Right lobe of liver (tissue), 6 donors: ENCODE measurements at regions not wholly inside any gene's neighbourhood (a gene's known extent, or its start where the extent isn't known, plus 50 kb on each side); places are given as distances from the start of the nearest gene placed in this dataset.
A peak's percentile ranks its signal among the peaks of the same experiment; 100 is the strongest.

Experiments used
- ATAC-seq, 4 donors: fragments of 200-7000 bp; cut with Tn5 transposase; one replicate each; pipeline ENCODE4 v1.9.1; 2020; ENCODE audit warnings: mild to moderate bottlenecking in 4 of 4, moderate library complexity in 4 of 4
- DNase-seq, 3 donors: peaks; one replicate each; pipeline ENCODE4 v3.0.0-alpha.2; 2020
- H3K27ac ChIP-seq, 3 donors: fragments of 200-600 bp; one replicate each; pipeline ENCODE4 v1.8.0; 2022
- H3K27me3 ChIP-seq, 2 donors: fragments of 200-600 bp; one replicate each; pipeline ENCODE4 v1.8.0; 2022
- H3K36me3 ChIP-seq, 4 donors: fragments of 200-600 bp; sonication (generic) in 1 of 4; one replicate each; pipeline versions ENCODE4 v1.5.1 to v1.8.0; 2017 to 2022; ENCODE audit warnings: control low read depth in 1 of 4
- H3K4me1 ChIP-seq, 4 donors: fragments of 200-600 bp; sonication (generic) in 1 of 4; one replicate each; pipeline versions ENCODE4 v1.5.1 to v1.8.0; 2017 to 2022; ENCODE audit warnings: control low read depth in 1 of 4
- H3K4me3 ChIP-seq, 3 donors: fragments of 200-600 bp; one replicate each; pipeline ENCODE4 v1.8.0; 2022
- H3K9me3 ChIP-seq, 4 donors: fragments of 200-600 bp; sonication (generic) in 1 of 4; one replicate each; pipeline versions ENCODE4 v1.5.1 to v1.8.0; 2017 to 2022; ENCODE audit warnings: control low read depth in 1 of 4
- CTCF ChIP-seq, 4 donors: fragments of 200-600 bp in 3 of 4; fragments of 450-650 bp in 1 of 4; IDR thresholded peaks; one replicate each; pipeline versions ENCODE4 v1.5.1 to v1.8.0; 2016 to 2022; ENCODE audit warnings: antibody characterized with exemption in 4 of 4, mild to moderate bottlenecking in 2 of 4
- POLR2A ChIP-seq: fragments of 450-650 bp; IDR thresholded peaks from one replicate; pipeline ENCODE4 v1.6.1; 2017; ENCODE audit warnings: antibody characterized with exemption, mild to moderate bottlenecking
- WGBS: methylation state at CpG from one replicate; pipeline ENCODE4 v1.1.6; 2018; ENCODE audit warnings: low coverage, low lambda C conversion rate; ENCODE audit not compliant: insufficient coverage; ENCODE audit errors: missing lambda C conversion rate; 5-methylcytosine and 5-hydroxymethylcytosine counted together
- intact Hi-C, 2 donors: fragments of 100-400 bp; cut with DNase I; formaldehyde crosslinking; loops; one replicate each; pipeline versions ENCODE4 v1.11.2 to v1.14.1; 2022
- donor health status: DM: no; HTN: yes; CAD: no.
- donor health status: DM: no; HTN: no; CAD: no.
- donor health status: DM: no; HTN: no; CAD: no.
- donor health status: DM: no; HTN: yes; CAD: no.
- donor health status: DM: no; HTN: yes; CAD: no.

- WGBS = 59% methylated on average over 4 of the region's 4 CpGs
Observed at GRCh38 chr6:130507666-130508028, 141.8 kb downstream of the TMEM200A start.

DNA sequence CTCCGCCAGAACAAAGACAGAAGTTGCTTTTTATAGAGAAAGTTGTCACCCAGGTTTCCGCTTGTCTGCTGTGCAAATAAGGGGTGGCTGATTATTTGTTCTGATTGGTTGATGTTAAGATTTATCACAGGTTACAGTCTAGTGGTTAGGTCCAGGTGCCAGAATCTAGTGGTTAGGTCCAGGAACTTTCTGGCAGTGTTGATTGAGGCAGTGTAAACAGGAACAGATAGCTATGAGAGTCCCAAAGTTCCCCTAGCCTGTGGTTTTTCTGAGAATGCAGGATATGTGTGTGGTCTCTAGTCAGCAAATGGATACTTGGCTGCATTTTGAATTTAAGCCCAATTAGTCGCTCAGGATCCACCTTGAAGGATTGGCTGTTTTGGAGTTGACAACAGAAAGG, 148.0 kb downstream of the TMEM200A start:
- WGBS = 18% methylated on average over 3 of the region's 3 CpGs
- Histone ChIP-seq H3K4me1 (peaks cover 0 to 9% (median 0%) of the 10 kb centered on the region in 4 donors), H3K27ac (no peak overlapping the region), H3K9me3 (no peaks in the 10 kb centered on the region), H3K36me3 (no peaks in the 10 kb centered on the region), H3K4me3 (no peak overlapping the region), H3K27me3 (no peaks in the 10 kb centered on the region)
- TF ChIP-seq CTCF (IDR thresholded peaks at IDR 0.05) = no peak
- no peak for TF ChIP-seq POLR2A
- no peak for DNase-seq
- peak; percentile 72 to 93 (median 77) for ATAC-seq
- intact Hi-C loops = no loop called here

More at GRCh38 chr6:130507666-130508028, 141.8 kb downstream of the TMEM200A start:
- peaks cover 0 to 14% (median 0%) of the 10 kb centered on the region in 4 donors for H3K4me1 ChIP-seq
- DNase-seq (no peak), ATAC-seq (no peak)
- intact Hi-C loops = no loop called here
- H3K27ac ChIP-seq = no peak overlapping the region
- TF ChIP-seq CTCF (IDR thresholded peaks at IDR 0.05) = no peak
- TF ChIP-seq POLR2A = no peak
- H3K9me3 ChIP-seq = no peaks in the 10 kb centered on the region
- no peaks in the 10 kb centered on the region for H3K27me3 ChIP-seq
- no peaks in the 10 kb centered on the region for H3K36me3 ChIP-seq
- H3K4me3 ChIP-seq = no peak overlapping the region

DNA sequence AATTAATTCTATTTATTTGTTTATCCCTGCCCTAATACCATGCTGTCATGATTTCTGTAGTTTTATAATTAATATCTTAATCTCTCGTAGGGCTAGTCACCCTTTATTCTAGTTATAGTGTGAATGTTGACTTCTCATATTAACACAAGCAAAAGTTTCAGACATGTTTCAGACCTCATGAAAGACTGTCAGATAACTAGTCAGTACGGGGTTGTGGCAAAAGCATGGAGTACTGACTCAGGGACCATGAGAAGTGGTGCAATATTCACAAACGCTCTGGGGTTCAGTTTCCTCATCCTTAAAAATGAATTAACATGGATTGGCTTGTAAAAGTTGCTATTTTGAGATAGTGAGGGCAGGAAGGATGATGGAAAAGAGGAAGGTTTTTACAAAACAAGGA, 148.9 kb downstream of the TMEM200A start:
- no peak overlapping the region for H3K4me3 ChIP-seq
- no peaks in the 10 kb centered on the region for H3K27me3 ChIP-seq
- WGBS = 54% methylated on average over 3 of the region's 3 CpGs
- ATAC-seq (no peak), DNase-seq (no peak)
- no peaks in the 10 kb centered on the region for H3K36me3 ChIP-seq
- intact Hi-C loops = no loop called here
- peaks cover 0 to 9% (median 0%) of the 10 kb centered on the region in 4 donors for H3K4me1 ChIP-seq
- no peak for TF ChIP-seq POLR2A
- no peak overlapping the region for H3K27ac ChIP-seq
- H3K9me3 ChIP-seq = no peaks in the 10 kb centered on the region

- Histone ChIP-seq H3K27ac (no peak overlapping the region), H3K9me3 (no peaks in the 10 kb centered on the region), H3K27me3 (no peaks in the 10 kb centered on the region), H3K36me3 (no peaks in the 10 kb centered on the region), H3K4me3 (no peak overlapping the region), H3K4me1 (peaks cover 0 to 9% (median 0%) of the 10 kb centered on the region in 4 donors)
- TF ChIP-seq POLR2A (no peak), CTCF (IDR thresholded peaks at IDR 0.05) (no peak)
- ATAC-seq (no peak), DNase-seq (no peak)
- 77% methylated on average over 3 of the region's 4 CpGs for WGBS
- intact Hi-C loops = no loop called here
Observed at GRCh38 chr6:130515306-130515705, 149.5 kb downstream of the TMEM200A start.

- TF ChIP-seq CTCF (IDR thresholded peaks at IDR 0.05) (no peak), POLR2A (no peak)
- H3K4me1 ChIP-seq = peaks cover 0 to 9% (median 0%) of the 10 kb centered on the region in 4 donors
- no peaks in the 10 kb centered on the region for H3K36me3 ChIP-seq
- intact Hi-C loops = no loop called here
- H3K4me3 ChIP-seq = no peak overlapping the region
- ATAC-seq (no peak), DNase-seq (no peak)
- H3K27me3 ChIP-seq = no peaks in the 10 kb centered on the region
- no peaks in the 10 kb centered on the region for H3K9me3 ChIP-seq
- 91% methylated on average over 4 of the region's 4 CpGs for WGBS
- H3K27ac ChIP-seq = no peak overlapping the region
Observed at GRCh38 chr6:130516604-130517003, 150.8 kb downstream of the TMEM200A start.
